HEK293 (cell line): ENCODE measurements at regions not wholly inside any gene's neighbourhood (a gene's known extent, or its start where the extent isn't known, plus 50 kb on each side); places are given as distances from the start of the nearest gene placed in this dataset.

ENCODE experiments used
- CTCF ChIA-PET: fragments of 350-600 bp; formaldehyde crosslinking; extraction: SDS; loops from one replicate; lab custom pipeline; 2021; ENCODE audit warnings: antibody characterized with exemption; lab: Yijun Ruan, JAX
- POLR2A ChIA-PET: fragments of 300-600 bp; formaldehyde crosslinking; extraction: SDS; loops from one replicate; lab custom pipeline; 2020; ENCODE audit warnings: antibody characterized with exemption, inconsistent platforms; lab: Yijun Ruan, JAX
- H3K27ac ChIP-seq: fragments of 200-500 bp; sonication (Bioruptor generic); 2 replicates; pipeline ENCODE4 v1.5.1; 2014; ENCODE audit warnings: low read depth, low read length, control low read depth, inconsistent platforms; ENCODE audit errors: extremely low read depth
- H3K36me3 ChIP-seq, 2 experiments: fragments of 200-500 bp in 1 of 2; sonication (Bioruptor generic) in 1 of 2; 1 replicate in 1 of 2; 2 replicates in 1 of 2; pipeline ENCODE4 v1.5.1; 2014 to 2017; ENCODE audit warnings: inconsistent platforms in 2 of 2, low read length in 2 of 2; ENCODE audit not compliant: control insufficient read depth in 2 of 2, insufficient read depth in 1 of 2
- H3K4me1 ChIP-seq: fragments of 200-500 bp; sonication (Bioruptor generic); 2 replicates; pipeline ENCODE4 v1.5.1; 2014; ENCODE audit warnings: mild to moderate bottlenecking, low read length, inconsistent platforms; ENCODE audit not compliant: control insufficient read depth, insufficient read depth
- H3K4me3 ChIP-seq: 2 replicates; pipeline ENCODE4 v1.5.1; 2011; ENCODE audit warnings: low read depth, mild to moderate bottlenecking, control low read depth, low read length, moderate library complexity
- H3K9me3 ChIP-seq: fragments of 200-500 bp; sonication (Bioruptor generic); 2 replicates; pipeline ENCODE4 v1.5.1; 2014; ENCODE audit warnings: low read depth, low read length, inconsistent platforms; ENCODE audit not compliant: control insufficient read depth, insufficient read depth
- AEBP2 ChIP-seq: fragments of 450-650 bp; formaldehyde crosslinking; IDR thresholded peaks from 2 replicates; pipeline ENCODE4 v1.5.1; 2016; ENCODE audit warnings: missing biosample characterization, missing genetic modification characterization, borderline replicate concordance
- GFI1B ChIP-seq: fragments of 450-650 bp; formaldehyde crosslinking; IDR thresholded peaks from 2 replicates; pipeline ENCODE4 v1.5.1; 2016; ENCODE audit warnings: missing biosample characterization, missing genetic modification characterization
- KLF8 ChIP-seq: fragments of 450-650 bp; formaldehyde crosslinking; IDR thresholded peaks from 2 replicates; pipeline ENCODE4 v1.5.1; 2016; ENCODE audit warnings: missing biosample characterization, missing genetic modification characterization
- MZF1 ChIP-seq: fragments of 450-650 bp; formaldehyde crosslinking; IDR thresholded peaks from 2 replicates; pipeline ENCODE4 v1.5.1; 2017; ENCODE audit warnings: missing biosample characterization, missing genetic modification characterization, borderline replicate concordance
- SP3 ChIP-seq: fragments of 450-650 bp; formaldehyde crosslinking; IDR thresholded peaks from 2 replicates; pipeline ENCODE4 v1.5.1; 2016; ENCODE audit warnings: missing biosample characterization, missing genetic modification characterization
- ZEB2 ChIP-seq: fragments of 450-650 bp; formaldehyde crosslinking; IDR thresholded peaks from 2 replicates; pipeline ENCODE4 v1.5.1; 2016; ENCODE audit warnings: missing biosample characterization, missing genetic modification characterization
- ZNF133 ChIP-seq: fragments of 450-650 bp; formaldehyde crosslinking; IDR thresholded peaks from 2 replicates; pipeline ENCODE4 v1.5.1; 2016; ENCODE audit warnings: missing biosample characterization, missing genetic modification characterization
- ZNF140 ChIP-seq: fragments of 450-650 bp; formaldehyde crosslinking; IDR thresholded peaks from 2 replicates; pipeline ENCODE4 v1.5.1; 2016; ENCODE audit warnings: missing biosample characterization, missing genetic modification characterization
- ZNF16 ChIP-seq: fragments of 450-650 bp; formaldehyde crosslinking; IDR thresholded peaks from 2 replicates; pipeline ENCODE4 v1.5.1; 2016; ENCODE audit warnings: low read depth, missing biosample characterization, missing genetic modification characterization
- ZNF184 ChIP-seq: fragments of 450-650 bp; IDR thresholded peaks from 2 replicates; pipeline ENCODE4 v1.5.1; 2018; ENCODE audit warnings: missing biosample characterization, mild to moderate bottlenecking, missing genetic modification characterization
- ZNF202 ChIP-seq: fragments of 450-650 bp; formaldehyde crosslinking; IDR thresholded peaks from 2 replicates; pipeline ENCODE4 v1.5.1; 2016; ENCODE audit warnings: missing biosample characterization, missing genetic modification characterization, borderline replicate concordance
- ZNF311 ChIP-seq: fragments of 450-650 bp; formaldehyde crosslinking; IDR thresholded peaks from 2 replicates; pipeline ENCODE4 v1.5.1; 2017; ENCODE audit warnings: missing biosample characterization, missing genetic modification characterization, borderline replicate concordance
- ZNF341 ChIP-seq: fragments of 450-650 bp; formaldehyde crosslinking; IDR thresholded peaks from 2 replicates; pipeline ENCODE4; 2016; ENCODE audit warnings: low read depth, missing biosample characterization, missing genetic modification characterization
- ZNF416 ChIP-seq: fragments of 450-650 bp; formaldehyde crosslinking; IDR thresholded peaks from 2 replicates; pipeline ENCODE4 v1.5.1; 2016; ENCODE audit warnings: missing biosample characterization, missing genetic modification characterization
- ZNF488 ChIP-seq: fragments of 450-650 bp; formaldehyde crosslinking; IDR thresholded peaks from 2 replicates; pipeline ENCODE4 v1.5.1; 2016; ENCODE audit warnings: missing biosample characterization, missing genetic modification characterization
- ZNF521 ChIP-seq: fragments of 450-650 bp; formaldehyde crosslinking; IDR thresholded peaks from 2 replicates; pipeline ENCODE4 v1.5.1; 2017; ENCODE audit warnings: missing biosample characterization, mild to moderate bottlenecking, missing genetic modification characterization
- ZNF548 ChIP-seq: fragments of 450-650 bp; formaldehyde crosslinking; IDR thresholded peaks from 2 replicates; pipeline ENCODE4 v1.5.1; 2016; ENCODE audit warnings: missing biosample characterization, missing genetic modification characterization
- ZNF558 ChIP-seq: fragments of 450-650 bp; formaldehyde crosslinking; IDR thresholded peaks from 2 replicates; pipeline ENCODE4 v1.5.1; 2016; ENCODE audit warnings: missing biosample characterization, missing genetic modification characterization
- ZNF677 ChIP-seq: fragments of 450-650 bp; IDR thresholded peaks from 2 replicates; pipeline ENCODE4 v1.5.0; 2018; ENCODE audit warnings: missing biosample characterization, mild to moderate bottlenecking, missing genetic modification characterization, moderate library complexity
- ZNF692 ChIP-seq: fragments of 450-650 bp; formaldehyde crosslinking; IDR thresholded peaks from 2 replicates; pipeline ENCODE4 v1.5.1; 2016; ENCODE audit warnings: missing biosample characterization, missing genetic modification characterization
- ZNF704 ChIP-seq: fragments of 450-650 bp; formaldehyde crosslinking; IDR thresholded peaks from 2 replicates; pipeline ENCODE4 v1.5.1; 2016; ENCODE audit warnings: missing biosample characterization, missing genetic modification characterization
- ZNF747 ChIP-seq: fragments of 450-650 bp; formaldehyde crosslinking; IDR thresholded peaks from 2 replicates; pipeline ENCODE4 v1.5.1; 2016; ENCODE audit warnings: missing biosample characterization, missing genetic modification characterization
- ZNF777 ChIP-seq: fragments of 450-650 bp; formaldehyde crosslinking; IDR thresholded peaks from 2 replicates; pipeline ENCODE4 v1.5.1; 2017; ENCODE audit warnings: missing biosample characterization, missing genetic modification characterization, borderline replicate concordance
- ZNF830 ChIP-seq: fragments of 450-650 bp; IDR thresholded peaks from 2 replicates; pipeline ENCODE4 v1.5.0; 2018; ENCODE audit warnings: missing biosample characterization, missing genetic modification characterization, low read depth, mild to moderate bottlenecking, moderate library complexity
- ZNF843 ChIP-seq: fragments of 450-650 bp; formaldehyde crosslinking; IDR thresholded peaks from 2 replicates; pipeline ENCODE4 v1.5.1; 2016; ENCODE audit warnings: missing biosample characterization, missing genetic modification characterization

GRCh38 chr20:52736507-52736906 lies 235.7 kb upstream of the TSHZ2 start:
- no peak for TF ChIP-seq MZF1 (tag by site-specific recombination)
- TF ChIP-seq ZEB2 (tag by site-specific recombination) = no peak
- TF ChIP-seq ZNF747 (tag by site-specific recombination) = no peak
- no peak for TF ChIP-seq ZNF133 (tag by site-specific recombination)
- TF ChIP-seq ZNF16 (tag by site-specific recombination) = no peak
- TF ChIP-seq, all 188 proteins: peak for 0
- Histone ChIP-seq H3K27ac (no peak overlapping the region), H3K9me3 (no peaks in the 10 kb centered on the region), H3K36me3 (no peaks in the 10 kb centered on the region), H3K4me3 (no peak overlapping the region), H3K4me1 (no peaks in the 10 kb centered on the region)
- POLR2A ChIA-PET = no interaction called here
- CTCF ChIA-PET = no interaction called here

GRCh38 chr20:52731093-52731492 lies 241.1 kb upstream of the TSHZ2 start:
- ChIA-PET POLR2A (interaction anchor here (0.6 kb wide), 1 partner anchor 833 kb away, joined by 3 read pairs; no protein-coding TSS in a partner anchor), CTCF (interaction anchor here (0.6 kb wide), 1 partner anchor 485 kb away, joined by 6 read pairs; no protein-coding TSS in a partner anchor)
- Histone ChIP-seq H3K27ac (no peak overlapping the region), H3K9me3 (no peaks in the 10 kb centered on the region), H3K36me3 (no peaks in the 10 kb centered on the region), H3K4me1 (no peaks in the 10 kb centered on the region), H3K4me3 (no peak overlapping the region)
- TF ChIP-seq AEBP2 (tag by site-specific recombination) (no peak), SP3 (tag by site-specific recombination) (no peak), ZNF747 (tag by site-specific recombination) (no peak), ZNF692 (tag by site-specific recombination) (no peak), ZNF341 (tag by site-specific recombination) (no peak), ZNF133 (tag by site-specific recombination) (no peak), ZNF202 (tag by site-specific recombination) (no peak), ZNF311 (tag by site-specific recombination) (no peak), ZNF777 (tag by site-specific recombination) (no peak)

- no peaks in the 10 kb centered on the region for H3K4me1 ChIP-seq
- H3K9me3 ChIP-seq = no peaks in the 10 kb centered on the region
- no peak overlapping the region for H3K4me3 ChIP-seq
- POLR2A ChIA-PET = no interaction called here
- CTCF ChIA-PET = interaction anchor here (1.0 kb wide), 1 partner anchor 13 kb away, joined by 3 read pairs; no protein-coding TSS in a partner anchor
- no peaks in the 10 kb centered on the region for H3K36me3 ChIP-seq
- H3K27ac ChIP-seq = no peak overlapping the region
- no peak for TF ChIP-seq ZNF488
- TF ChIP-seq ZNF677 (tag by site-specific recombination) = no peak
- TF ChIP-seq ZNF704 (tag by site-specific recombination) = no peak
- no peak for TF ChIP-seq ZNF184
- no peak for TF ChIP-seq ZNF692 (tag by site-specific recombination)
- TF ChIP-seq ZNF843 (tag by site-specific recombination) = no peak
- TF ChIP-seq KLF8 (tag by site-specific recombination) = no peak
- TF ChIP-seq ZNF558 (tag by site-specific recombination) = no peak
- no peak for TF ChIP-seq ZNF830 (tag by site-specific recombination)
- TF ChIP-seq ZNF548 (tag by site-specific recombination) = no peak
- TF ChIP-seq GFI1B (tag by site-specific recombination) = no peak
- TF ChIP-seq ZNF416 (tag by site-specific recombination) = no peak
- no peak for TF ChIP-seq ZNF521
- TF ChIP-seq ZNF140 (tag by site-specific recombination) = no peak
These were observed 244.3 kb upstream of the TSHZ2 start for GRCh38 chr20:52727740-52728456.
